Left lung (tissue), 4 donors: ENCODE measurements at regions not wholly inside any gene's neighbourhood (a gene's known extent, or its start where the extent isn't known, plus 50 kb on each side); places are given as distances from the start of the nearest gene placed in this dataset.

Experiments
- ATAC-seq: fragments of 200-7000 bp; cut with Tn5 transposase; one replicate; pipeline ENCODE4 v1.9.1; 2020; ENCODE audit warnings: moderate library complexity
- DNase-seq, 4 donors: peaks; one replicate each; pipeline ENCODE4 v3.0.0-alpha.2; 2013 to 2020
- H3K27ac ChIP-seq, 2 donors: fragments of 200-600 bp; sonication (generic) in 1 of 2; one replicate each; pipeline versions ENCODE4 v1.5.0 to v1.8.0; 2020 to 2021
- H3K27me3 ChIP-seq, 2 donors: fragments of 200-600 bp; sonication (generic) in 1 of 2; one replicate each; pipeline versions ENCODE4 v1.5.0 to v1.8.0; 2020 to 2021
- H3K36me3 ChIP-seq, 2 donors: fragments of 200-600 bp; sonication (generic) in 1 of 2; one replicate each; pipeline versions ENCODE4 v1.5.0 to v1.8.0; 2020 to 2021
- H3K4me1 ChIP-seq, 2 donors: fragments of 200-600 bp; one replicate each; pipeline ENCODE4 v1.8.0; 2021
- H3K4me3 ChIP-seq, 2 donors: fragments of 200-600 bp; sonication (generic) in 1 of 2; one replicate each; pipeline versions ENCODE4 v1.5.0 to v1.8.0; 2020 to 2021; ENCODE audit warnings: mild to moderate bottlenecking in 1 of 2
- H3K9me3 ChIP-seq, 2 donors: fragments of 200-600 bp; sonication (generic) in 1 of 2; one replicate each; pipeline versions ENCODE4 v1.5.0 to v1.8.0; 2020 to 2021
- intact Hi-C, 2 donors: fragments of 100-400 bp; cut with DNase I; formaldehyde crosslinking; loops; one replicate each; pipeline versions ENCODE4 v1.11.2 to v1.14.2; 2022
- TF ChIP-seq, protein P1 (sequence below), 2 donors: fragments of 200-600 bp; sonication (generic) in 1 of 2; IDR thresholded peaks; one replicate each; pipeline versions ENCODE4 v1.5.0 to v1.8.0; 2021; ENCODE audit warnings: antibody characterized with exemption in 2 of 2
- donor health status: DM: no; HTN: yes; CAD: no.
- donor health status: DM: no; HTN: no; CAD: no.

DNA sequence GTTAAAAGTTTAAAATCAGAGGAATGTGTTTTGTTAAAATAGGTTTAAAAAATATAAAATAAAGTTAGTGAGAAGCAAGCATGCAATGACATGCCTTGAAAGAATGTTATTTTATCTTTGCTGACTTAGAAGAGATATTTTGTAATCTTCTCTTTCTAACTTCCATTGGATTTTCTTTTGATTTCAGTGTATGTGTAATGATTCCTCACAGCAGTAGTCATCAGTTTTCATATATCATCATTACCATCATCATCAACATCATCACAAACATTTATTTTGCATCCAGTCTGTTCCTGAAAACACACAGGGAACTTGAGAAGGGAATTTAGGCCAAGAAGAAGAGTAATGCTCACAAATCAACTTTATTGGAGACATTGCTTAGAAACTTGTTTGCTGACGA is 699.6 kb downstream of the TAF11L14 start:
- Histone ChIP-seq H3K4me3 (no peak overlapping the region), H3K27ac (no peak overlapping the region), H3K9me3 (peaks cover 0 to 8% of the 10 kb centered on the region in 2 donors), H3K27me3 (no peaks in the 10 kb centered on the region), H3K36me3 (no peaks in the 10 kb centered on the region), H3K4me1 (no peaks in the 10 kb centered on the region)
- ATAC-seq (no peak), DNase-seq (no peak)
- TF ChIP-seq, protein P1, sequence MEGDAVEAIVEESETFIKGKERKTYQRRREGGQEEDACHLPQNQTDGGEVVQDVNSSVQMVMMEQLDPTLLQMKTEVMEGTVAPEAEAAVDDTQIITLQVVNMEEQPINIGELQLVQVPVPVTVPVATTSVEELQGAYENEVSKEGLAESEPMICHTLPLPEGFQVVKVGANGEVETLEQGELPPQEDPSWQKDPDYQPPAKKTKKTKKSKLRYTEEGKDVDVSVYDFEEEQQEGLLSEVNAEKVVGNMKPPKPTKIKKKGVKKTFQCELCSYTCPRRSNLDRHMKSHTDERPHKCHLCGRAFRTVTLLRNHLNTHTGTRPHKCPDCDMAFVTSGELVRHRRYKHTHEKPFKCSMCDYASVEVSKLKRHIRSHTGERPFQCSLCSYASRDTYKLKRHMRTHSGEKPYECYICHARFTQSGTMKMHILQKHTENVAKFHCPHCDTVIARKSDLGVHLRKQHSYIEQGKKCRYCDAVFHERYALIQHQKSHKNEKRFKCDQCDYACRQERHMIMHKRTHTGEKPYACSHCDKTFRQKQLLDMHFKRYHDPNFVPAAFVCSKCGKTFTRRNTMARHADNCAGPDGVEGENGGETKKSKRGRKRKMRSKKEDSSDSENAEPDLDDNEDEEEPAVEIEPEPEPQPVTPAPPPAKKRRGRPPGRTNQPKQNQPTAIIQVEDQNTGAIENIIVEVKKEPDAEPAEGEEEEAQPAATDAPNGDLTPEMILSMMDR (IDR thresholded peaks at IDR 0.05) = no peak
- intact Hi-C loops = no loop called here

GRCh38 chr5:18334949-18335348 is 700.7 kb downstream of the TAF11L14 start:
- intact Hi-C loops = no loop called here
- TF ChIP-seq, protein P1 (IDR thresholded peaks at IDR 0.05) = no peak

GRCh38 chr5:18354828-18355227 is 720.6 kb downstream of the TAF11L14 start:
- DNase-seq (no peak), ATAC-seq (no peak)
- intact Hi-C loops = no loop called here
- H3K27me3 ChIP-seq = no peaks in the 10 kb centered on the region
- H3K36me3 ChIP-seq = no peaks in the 10 kb centered on the region
- H3K27ac ChIP-seq = no peak overlapping the region
- H3K4me1 ChIP-seq = no peaks in the 10 kb centered on the region
- TF ChIP-seq, protein P1 (IDR thresholded peaks at IDR 0.05) = no peak
- no peaks in the 10 kb centered on the region for H3K9me3 ChIP-seq
- H3K4me3 ChIP-seq = no peak overlapping the region

More at GRCh38 chr5:18334949-18335348, 700.7 kb downstream of the TAF11L14 start:
- Histone ChIP-seq H3K4me1 (no peaks in the 10 kb centered on the region), H3K4me3 (no peak overlapping the region), H3K27me3 (no peaks in the 10 kb centered on the region), H3K27ac (no peak overlapping the region), H3K9me3 (peaks cover 0 to 8% of the 10 kb centered on the region in 2 donors), H3K36me3 (no peaks in the 10 kb centered on the region)
- DNase-seq = no peak
- no peak for ATAC-seq

- Histone ChIP-seq H3K9me3 (no peaks in the 10 kb centered on the region), H3K4me1 (no peaks in the 10 kb centered on the region), H3K27me3 (no peaks in the 10 kb centered on the region), H3K27ac (no peak overlapping the region), H3K4me3 (no peak overlapping the region), H3K36me3 (no peaks in the 10 kb centered on the region)
- intact Hi-C loops = no loop called here
- no peak for DNase-seq
- ATAC-seq = no peak
- TF ChIP-seq, protein P1 (IDR thresholded peaks at IDR 0.05) = no peak
These were observed 723.2 kb downstream of the TAF11L14 start for GRCh38 chr5:18357486-18357885.

DNA sequence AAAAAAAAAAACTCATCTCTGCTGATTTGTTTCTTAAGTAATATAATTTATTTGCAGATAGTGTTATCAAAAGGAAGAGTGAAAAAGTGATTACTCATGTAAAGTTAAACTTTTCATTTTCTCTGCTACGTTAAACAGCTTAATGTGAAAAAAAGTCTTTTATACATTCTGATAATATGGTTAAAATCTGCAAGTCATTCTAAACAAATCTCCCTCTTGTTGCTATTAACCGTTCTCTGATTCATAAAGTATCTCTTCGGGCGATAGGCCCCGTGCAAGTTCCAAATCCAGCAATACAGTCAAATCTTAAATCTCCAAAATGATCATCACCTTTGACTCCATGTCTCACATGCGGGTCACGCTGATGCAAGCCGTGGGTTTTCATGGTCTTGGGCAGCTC is 732.0 kb downstream of the TAF11L14 start:
- H3K9me3 ChIP-seq = no peaks in the 10 kb centered on the region
- intact Hi-C loops = no loop called here

More for the DNA sequence above, 732.0 kb downstream of the TAF11L14 start:
- Histone ChIP-seq H3K27ac (no peak overlapping the region), H3K36me3 (no peaks in the 10 kb centered on the region), H3K4me3 (no peak overlapping the region), H3K27me3 (no peaks in the 10 kb centered on the region), H3K4me1 (no peaks in the 10 kb centered on the region)
- no peak for DNase-seq
- TF ChIP-seq, protein P1 (IDR thresholded peaks at IDR 0.05) = no peak
- ATAC-seq = no peak
